Activated CD4-positive, alpha-beta memory T cell treated with anti-CD3 and anti-CD28 coated beads for 36 hours (primary cell): ENCODE measurements at regions not wholly inside any gene's neighbourhood (a gene's known extent, or its start where the extent isn't known, plus 50 kb on each side); places are given as distances from the start of the nearest gene placed in this dataset.

ENCODE experiments used
- CTCF ChIA-PET: fragments of 350-600 bp; sonication (Branson Sonifier 250); formaldehyde crosslinking; loops from one replicate; lab custom pipeline; 2021; ENCODE audit warnings: antibody characterized with exemption, inconsistent platforms; lab: Charles Lee
- POLR2A ChIA-PET: fragments of 350-600 bp; sonication (Branson Sonifier 250); formaldehyde crosslinking; loops from one replicate; lab custom pipeline; 2021; ENCODE audit warnings: antibody characterized with exemption; lab: Charles Lee
- DNase-seq: peaks from one replicate; pipeline ENCODE4 v3.0.0-alpha.2; 2020
- H3K27ac Mint-ChIP-seq: one replicate; pipeline ENCODE4 v1.8.0; 2021; ENCODE audit warnings: mixed read lengths
- H3K27me3 Mint-ChIP-seq: one replicate; pipeline ENCODE4 v1.8.0; 2021; ENCODE audit warnings: mixed read lengths
- H3K36me3 Mint-ChIP-seq: one replicate; pipeline ENCODE4 v1.8.0; 2021; ENCODE audit warnings: mixed read lengths
- H3K4me1 Mint-ChIP-seq: one replicate; pipeline ENCODE4 v1.8.0; 2021; ENCODE audit warnings: low read depth, mixed read lengths
- H3K4me3 Mint-ChIP-seq: one replicate; pipeline ENCODE4 v1.8.0; 2021; ENCODE audit warnings: mild to moderate bottlenecking, mixed read lengths
- H3K9me3 Mint-ChIP-seq: one replicate; pipeline ENCODE4 v1.8.0; 2021; ENCODE audit warnings: mixed read lengths
- intact Hi-C: fragments of 100-400 bp; cut with micrococcal nuclease; formaldehyde crosslinking; loops from one replicate; pipeline ENCODE4 v1.15.1; 2023

GRCh38 chr4:111924696-111925095 is 220.6 kb upstream of the FAM241A start:
- intact Hi-C loops = no loop called here
- Mint-ChIP-seq H3K9me3 (no peaks in the 10 kb centered on the region), H3K4me1 (no peaks in the 10 kb centered on the region), H3K36me3 (no peaks in the 10 kb centered on the region), H3K27me3 (no peaks in the 10 kb centered on the region), H3K4me3 (no peak overlapping the region), H3K27ac (no peak overlapping the region)
- no peak for DNase-seq
- ChIA-PET POLR2A (no interaction called here), CTCF (no interaction called here)

DNA sequence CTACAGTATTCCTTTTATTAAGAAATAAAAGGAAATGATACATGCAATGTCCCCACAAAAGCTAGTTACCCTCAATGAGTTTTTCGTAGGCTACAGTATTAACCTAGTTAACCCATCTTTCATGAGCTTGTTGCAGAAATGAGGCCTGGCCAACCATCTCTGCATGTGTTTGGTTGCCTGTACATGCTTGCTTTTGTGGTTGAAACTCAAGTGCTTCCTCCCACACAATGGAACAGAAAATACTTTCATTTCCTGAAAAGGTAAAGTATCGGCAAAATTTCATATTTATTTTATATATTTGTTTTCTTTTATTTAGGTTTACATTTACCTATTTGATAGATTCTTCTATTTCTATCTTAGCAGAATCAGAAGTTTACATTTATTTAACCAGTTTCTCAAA is 214.6 kb upstream of the FAM241A start:
- POLR2A ChIA-PET = no interaction called here
- Mint-ChIP-seq H3K27me3 (peaks cover 2% of the 10 kb centered on the region), H3K4me3 (no peak overlapping the region), H3K9me3 (no peaks in the 10 kb centered on the region), H3K36me3 (no peaks in the 10 kb centered on the region), H3K27ac (no peak overlapping the region), H3K4me1 (no peaks in the 10 kb centered on the region)
- no peak for DNase-seq
- intact Hi-C loops = no loop called here
- CTCF ChIA-PET = no interaction called here

DNA sequence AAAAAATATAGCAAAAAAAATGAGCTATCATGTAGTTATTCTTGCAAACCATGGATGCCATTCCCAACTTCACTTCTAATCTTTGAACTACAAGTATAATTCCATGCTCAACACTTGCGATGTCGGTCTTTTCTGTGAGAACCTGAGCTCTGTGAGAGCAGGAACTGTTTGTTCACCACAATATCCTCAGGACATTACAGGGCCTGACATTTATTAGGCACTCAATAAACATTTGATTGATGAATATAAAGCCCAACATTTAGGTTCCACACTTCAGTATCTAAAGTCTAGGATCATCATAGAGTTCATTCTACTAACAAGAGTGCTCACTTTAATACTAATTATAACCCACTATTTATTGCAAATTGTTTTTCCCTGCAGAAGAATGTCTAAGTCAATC is 211.6 kb upstream of the FAM241A start:
- Mint-ChIP-seq H3K9me3 (no peaks in the 10 kb centered on the region), H3K4me3 (no peak overlapping the region), H3K27ac (no peak overlapping the region), H3K27me3 (peaks cover 2% of the 10 kb centered on the region), H3K36me3 (no peaks in the 10 kb centered on the region), H3K4me1 (no peaks in the 10 kb centered on the region)
- ChIA-PET POLR2A (no interaction called here), CTCF (interaction anchor here (0.6 kb wide), 1 partner anchor 862 kb away, joined by 3 read pairs; no protein-coding TSS in a partner anchor)
- intact Hi-C loops = no loop called here
- no peak for DNase-seq

DNA sequence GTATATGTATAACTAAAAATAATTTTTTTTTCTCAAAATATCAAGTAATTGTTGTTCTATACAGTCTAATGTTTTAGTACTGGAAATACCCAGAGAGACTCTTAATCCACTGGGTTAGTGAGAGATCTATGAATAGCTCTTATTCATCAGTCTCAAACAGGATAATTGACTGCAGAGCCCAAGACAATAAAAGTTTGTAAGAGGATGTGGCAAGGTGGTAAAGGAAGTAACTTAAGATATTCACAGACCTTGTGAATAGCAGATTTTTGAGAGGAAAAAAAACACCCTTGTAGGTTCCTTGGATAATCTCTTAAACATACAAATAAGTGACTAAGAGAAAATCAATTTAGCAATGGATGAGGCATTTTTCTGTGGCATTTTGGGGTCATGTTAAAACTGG is 210.9 kb upstream of the FAM241A start:
- CTCF ChIA-PET = no interaction called here
- Mint-ChIP-seq H3K4me3 (no peak overlapping the region), H3K36me3 (no peaks in the 10 kb centered on the region), H3K4me1 (no peaks in the 10 kb centered on the region), H3K27me3 (peaks cover 3% of the 10 kb centered on the region), H3K9me3 (no peaks in the 10 kb centered on the region), H3K27ac (no peak overlapping the region)
- intact Hi-C loops = no loop called here
- POLR2A ChIA-PET = no interaction called here
- DNase-seq = no peak

GRCh38 chr4:111937368-111937767 is 207.9 kb upstream of the FAM241A start:
- POLR2A ChIA-PET = no interaction called here
- CTCF ChIA-PET = no interaction called here
- H3K27ac Mint-ChIP-seq = no peak overlapping the region
- no peaks in the 10 kb centered on the region for H3K4me1 Mint-ChIP-seq
- no peaks in the 10 kb centered on the region for H3K36me3 Mint-ChIP-seq
- peaks cover 3% of the 10 kb centered on the region for H3K27me3 Mint-ChIP-seq
- DNase-seq = no peak
- H3K4me3 Mint-ChIP-seq = no peak overlapping the region
- no peaks in the 10 kb centered on the region for H3K9me3 Mint-ChIP-seq
- intact Hi-C loops = no loop called here

DNA sequence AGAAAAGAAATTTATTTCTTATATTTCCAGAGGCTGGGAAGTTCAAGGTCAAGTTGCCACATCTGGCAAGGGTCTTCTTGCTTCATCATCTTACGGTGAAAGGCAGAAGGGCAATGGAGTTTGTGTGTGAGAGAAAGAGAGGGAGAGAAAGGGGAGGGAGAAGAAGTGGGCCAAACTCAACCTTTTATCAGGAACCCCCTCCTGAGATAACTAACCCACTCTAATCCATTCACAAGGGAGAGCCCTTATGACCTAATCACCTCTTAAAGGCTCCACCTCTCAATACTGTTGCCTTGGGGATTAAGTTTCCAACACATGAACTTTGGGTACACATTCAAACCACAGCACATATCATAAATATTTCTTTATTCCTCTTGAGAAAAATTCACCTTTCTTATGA is 203.3 kb upstream of the FAM241A start:
- DNase-seq = no peak
- H3K27me3 Mint-ChIP-seq = peaks cover 2% of the 10 kb centered on the region
- H3K9me3 Mint-ChIP-seq = no peaks in the 10 kb centered on the region
- H3K4me3 Mint-ChIP-seq = no peak overlapping the region
- ChIA-PET POLR2A (no interaction called here), CTCF (no interaction called here)
- no peaks in the 10 kb centered on the region for H3K4me1 Mint-ChIP-seq
- no peaks in the 10 kb centered on the region for H3K36me3 Mint-ChIP-seq
- intact Hi-C loops = no loop called here
- H3K27ac Mint-ChIP-seq = no peak overlapping the region

GRCh38 chr4:111943796-111944203 is 201.5 kb upstream of the FAM241A start:
- intact Hi-C loops = no loop called here
- ChIA-PET CTCF (interaction anchor here (0.9 kb wide), 1 partner anchor 87 kb away, joined by 3 read pairs; no protein-coding TSS in a partner anchor), POLR2A (no interaction called here)
- no peaks in the 10 kb centered on the region for H3K9me3 Mint-ChIP-seq
- H3K4me3 Mint-ChIP-seq = no peak overlapping the region
- H3K27ac Mint-ChIP-seq = no peak overlapping the region
- DNase-seq = no peak
- H3K36me3 Mint-ChIP-seq = no peaks in the 10 kb centered on the region
- H3K4me1 Mint-ChIP-seq = no peaks in the 10 kb centered on the region
- peaks cover 2% of the 10 kb centered on the region for H3K27me3 Mint-ChIP-seq

- intact Hi-C loops = no loop called here
- H3K27ac Mint-ChIP-seq = no peak overlapping the region
- H3K36me3 Mint-ChIP-seq = no peaks in the 10 kb centered on the region
- ChIA-PET POLR2A (no interaction called here), CTCF (no interaction called here)
- peaks cover 4% of the 10 kb centered on the region for H3K9me3 Mint-ChIP-seq
- no peaks in the 10 kb centered on the region for H3K27me3 Mint-ChIP-seq
- no peak overlapping the region for H3K4me3 Mint-ChIP-seq
- no peak for DNase-seq
- no peaks in the 10 kb centered on the region for H3K4me1 Mint-ChIP-seq
These were observed 200.2 kb upstream of the FAM241A start for GRCh38 chr4:111945014-111945413.

DNA sequence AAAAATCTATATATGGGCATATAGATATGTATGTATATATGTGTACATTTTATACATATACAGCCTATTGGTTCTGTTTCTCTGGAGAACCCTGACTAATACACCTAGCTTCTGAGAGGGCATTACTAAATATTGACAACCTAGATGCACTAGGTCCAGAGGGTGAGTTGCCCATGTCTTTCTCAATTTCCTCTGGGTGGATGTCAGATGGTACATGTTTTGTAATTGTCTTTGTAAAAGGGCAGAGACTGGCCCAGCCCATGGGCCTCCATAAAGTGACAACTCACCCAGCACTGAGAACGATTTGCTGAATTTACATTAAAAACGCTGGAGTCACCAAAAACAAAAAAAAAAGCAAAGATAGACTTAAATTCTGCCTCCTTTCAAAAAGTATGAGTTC is 198.5 kb upstream of the FAM241A start:
- intact Hi-C loops = no loop called here
- ChIA-PET POLR2A (no interaction called here), CTCF (no interaction called here)
- peaks cover 10% of the 10 kb centered on the region for H3K9me3 Mint-ChIP-seq
- no peaks in the 10 kb centered on the region for H3K4me1 Mint-ChIP-seq
- H3K4me3 Mint-ChIP-seq = no peak overlapping the region
- no peak for DNase-seq
- H3K27me3 Mint-ChIP-seq = no peaks in the 10 kb centered on the region
- no peaks in the 10 kb centered on the region for H3K36me3 Mint-ChIP-seq
- H3K27ac Mint-ChIP-seq = no peak overlapping the region

DNA sequence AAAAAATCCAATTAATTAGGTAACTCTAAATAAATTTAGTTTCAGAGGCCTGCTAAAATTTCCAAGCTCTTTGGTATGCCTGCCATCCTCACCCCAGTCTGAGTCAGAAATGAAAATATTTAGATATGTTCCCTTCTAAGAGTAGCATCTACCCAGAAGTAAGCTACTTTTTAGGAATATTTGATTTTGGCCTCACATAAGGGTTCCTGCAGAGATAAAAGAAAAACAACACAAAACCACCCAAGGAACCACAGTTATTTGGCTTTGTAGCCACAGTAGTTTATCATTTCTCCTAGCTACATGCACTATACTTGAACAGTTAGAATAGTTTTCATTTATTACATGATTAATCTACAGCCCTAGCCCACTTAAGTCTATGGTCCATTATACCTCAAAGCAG is 192.6 kb upstream of the FAM241A start:
- H3K27ac Mint-ChIP-seq = no peak overlapping the region
- no peak for DNase-seq
- H3K36me3 Mint-ChIP-seq = no peaks in the 10 kb centered on the region
- ChIA-PET POLR2A (no interaction called here), CTCF (no interaction called here)
- no peak overlapping the region for H3K4me3 Mint-ChIP-seq
- H3K9me3 Mint-ChIP-seq = peaks cover 10% of the 10 kb centered on the region
- H3K4me1 Mint-ChIP-seq = no peaks in the 10 kb centered on the region
- intact Hi-C loops = no loop called here
- H3K27me3 Mint-ChIP-seq = no peaks in the 10 kb centered on the region

GRCh38 chr4:111954550-111954949 is 190.7 kb upstream of the FAM241A start:
- Mint-ChIP-seq H3K27me3 (no peaks in the 10 kb centered on the region), H3K4me1 (no peaks in the 10 kb centered on the region), H3K27ac (no peak overlapping the region), H3K4me3 (no peak overlapping the region), H3K36me3 (no peaks in the 10 kb centered on the region), H3K9me3 (peaks cover 10% of the 10 kb centered on the region)
- CTCF ChIA-PET = interaction anchor here (0.6 kb wide), 1 partner anchor 1348 kb away, joined by 3 read pairs; no protein-coding TSS in a partner anchor
- no peak for DNase-seq
- POLR2A ChIA-PET = no interaction called here
- intact Hi-C loops = no loop called here

DNA sequence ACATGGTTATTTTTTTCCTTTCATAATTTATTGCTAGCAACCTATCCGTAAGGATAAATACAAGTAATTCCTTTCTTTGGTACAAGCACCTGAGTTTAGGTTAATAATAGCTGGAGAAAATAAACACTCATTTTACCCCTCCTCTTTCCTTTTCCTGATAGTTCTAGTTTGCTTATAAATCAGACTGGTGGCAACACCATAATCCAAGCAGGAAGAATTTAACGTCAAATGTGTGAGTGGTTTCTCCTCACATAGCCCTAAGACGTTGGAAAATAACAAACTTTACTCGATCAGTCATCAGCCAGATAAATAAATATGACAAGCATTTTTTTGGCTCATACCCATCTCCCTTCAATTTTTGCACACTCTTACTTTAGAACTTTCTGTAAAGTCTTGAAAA is 190.3 kb upstream of the FAM241A start:
- ChIA-PET POLR2A (no interaction called here), CTCF (interaction anchor here (0.6 kb wide), 1 partner anchor 1348 kb away, joined by 3 read pairs; no protein-coding TSS in a partner anchor)
- Mint-ChIP-seq H3K4me3 (no peak overlapping the region), H3K27ac (no peak overlapping the region), H3K4me1 (no peaks in the 10 kb centered on the region), H3K9me3 (peaks cover 6% of the 10 kb centered on the region), H3K36me3 (no peaks in the 10 kb centered on the region), H3K27me3 (no peaks in the 10 kb centered on the region)
- intact Hi-C loops = no loop called here
- DNase-seq = no peak

GRCh38 chr4:111957116-111957515 is 188.1 kb upstream of the FAM241A start:
- H3K27ac Mint-ChIP-seq = no peak overlapping the region
- no peak for DNase-seq
- H3K36me3 Mint-ChIP-seq = no peaks in the 10 kb centered on the region
- intact Hi-C loops = no loop called here
- H3K9me3 Mint-ChIP-seq = no peaks in the 10 kb centered on the region
- no peaks in the 10 kb centered on the region for H3K27me3 Mint-ChIP-seq
- H3K4me1 Mint-ChIP-seq = no peaks in the 10 kb centered on the region
- ChIA-PET POLR2A (no interaction called here), CTCF (no interaction called here)
- no peak overlapping the region for H3K4me3 Mint-ChIP-seq
